DMS53 treated with DMSO at 0.1 percent for 48 hours (cell line): ENCODE measurements at regions not wholly inside any gene's neighbourhood (a gene's known extent, or its start where the extent isn't known, plus 50 kb on each side); places are given as distances from the start of the nearest gene placed in this dataset.

Experiments used
- DNase-seq: peaks from one replicate; lab custom pipeline; 2025; ENCODE audit not compliant: unreplicated experiment; lab: John Stamatoyannopoulos, UW

GRCh38 chr6:90406142-90406794 is 109.6 kb upstream of the BACH2 start:
- DNase-seq, result peak; percentile 27

GRCh38 chr6:90403489-90404381 is 107.1 kb upstream of the BACH2 start:
- DNase-seq, result no peak

- no peak for DNase-seq
These were observed 106.2 kb upstream of the BACH2 start for GRCh38 chr6:90402831-90403192.

GRCh38 chr6:90401933-90402830 is 105.5 kb upstream of the BACH2 start:
- DNase-seq, result no peak

GRCh38 chr6:90399970-90400369 is 103.3 kb upstream of the BACH2 start:
- DNase-seq, result no peak

GRCh38 chr6:90397929-90398674 is 101.5 kb upstream of the BACH2 start:
- DNase-seq, result no peak

GRCh38 chr6:90397047-90397446 is 100.4 kb upstream of the BACH2 start:
- DNase-seq, result no peak

- peak; percentile 39 for DNase-seq
These were observed 96.7 kb upstream of the BACH2 start for GRCh38 chr6:90393232-90393884.

GRCh38 chr6:90390379-90390778 is 93.7 kb upstream of the BACH2 start:
- no peak for DNase-seq

GRCh38 chr6:90388395-90388794 is 91.8 kb upstream of the BACH2 start:
- DNase-seq, result no peak

GRCh38 chr6:90387826-90388225 is 91.2 kb upstream of the BACH2 start:
- no peak for DNase-seq

GRCh38 chr6:90387383-90387775 is 90.7 kb upstream of the BACH2 start:
- no peak for DNase-seq

GRCh38 chr6:90386399-90387382 is 90.0 kb upstream of the BACH2 start:
- no peak for DNase-seq

- no peak for DNase-seq
These were observed 89.2 kb upstream of the BACH2 start for GRCh38 chr6:90385759-90386313.

GRCh38 chr6:90384720-90385119 is 88.1 kb upstream of the BACH2 start:
- DNase-seq, result no peak

GRCh38 chr6:90383196-90383822 is 86.7 kb upstream of the BACH2 start:
- no peak for DNase-seq

- no peak for DNase-seq
These were observed 86.1 kb upstream of the BACH2 start for GRCh38 chr6:90382760-90383159.

GRCh38 chr6:90375681-90376439 is 79.2 kb upstream of the BACH2 start:
- DNase-seq, result no peak
